Nephron (organoid): ENCODE measurements at regions not wholly inside any gene's neighbourhood (a gene's known extent, or its start where the extent isn't known, plus 50 kb on each side); places are given as distances from the start of the nearest gene placed in this dataset.
"Not testable (repeated sequence)": the region's sequence is repeated elsewhere in the genome, so short reads cannot be mapped to it uniquely, and the experiment has no call there.

Source experiments
- H3K27ac Mint-ChIP-seq, 3 experiments: 2 replicates each; pipeline ENCODE4 v1.8.0; 2020; ENCODE audit warnings: mixed read lengths in 3 of 3, mild to moderate bottlenecking in 2 of 3, moderate library complexity in 1 of 3
- H3K27me3 Mint-ChIP-seq: 2 replicates; pipeline ENCODE4 v1.8.0; 2021; ENCODE audit warnings: low read depth, mild to moderate bottlenecking, moderate library complexity, mixed read lengths
- H3K36me3 Mint-ChIP-seq: 2 replicates; pipeline ENCODE4 v1.8.0; 2020; ENCODE audit warnings: low read depth, mixed read lengths
- H3K4me1 Mint-ChIP-seq: 2 replicates; pipeline ENCODE4 v1.8.0; 2020; ENCODE audit warnings: mixed read lengths
- H3K4me3 Mint-ChIP-seq, 3 experiments: 2 replicates each; pipeline ENCODE4 v1.8.0; 2020; ENCODE audit warnings: mild to moderate bottlenecking in 3 of 3, mixed read lengths in 3 of 3, moderate library complexity in 2 of 3
- H3K9me3 Mint-ChIP-seq: 2 replicates; pipeline ENCODE4 v1.8.0; 2020; ENCODE audit warnings: mixed read lengths
- TF ChIP-seq, protein P1 (sequence below), 3 experiments: fragments of 200-600 bp; sonication (generic); IDR thresholded peaks; one replicate each; pipeline ENCODE4 v1.5.0; 2021; ENCODE audit warnings: antibody characterized with exemption in 3 of 3; ENCODE audit not compliant: unreplicated experiment in 3 of 3

DNA sequence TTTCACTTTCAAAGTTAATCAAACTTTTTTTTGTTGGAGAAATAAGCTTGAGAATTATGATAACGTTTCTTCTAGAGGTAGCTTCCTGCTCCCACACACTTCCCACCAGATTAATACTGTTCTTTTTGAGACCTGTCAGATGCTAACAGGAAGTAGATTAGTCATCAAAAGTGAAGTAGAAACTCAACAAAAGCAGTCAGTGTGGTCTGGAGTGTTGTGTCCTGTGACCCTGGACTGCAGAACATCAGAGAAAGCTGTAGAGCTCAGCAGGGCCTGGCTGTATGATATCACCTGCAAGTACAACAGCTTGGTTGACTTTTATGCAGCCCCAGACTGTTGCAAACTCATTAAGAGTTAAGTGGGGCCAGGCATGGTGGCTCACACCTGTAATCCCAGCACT lies 495.7 kb upstream of the CYLC2 start:
- Mint-ChIP-seq H3K36me3 (no peaks in the 10 kb centered on the region), H3K4me3 (no peak overlapping the region), H3K4me1 (no peaks in the 10 kb centered on the region), H3K27me3 (no peaks in the 10 kb centered on the region), H3K27ac (no peak overlapping the region), H3K9me3 (peaks cover 6% of the 10 kb centered on the region)
- TF ChIP-seq, protein P1, sequence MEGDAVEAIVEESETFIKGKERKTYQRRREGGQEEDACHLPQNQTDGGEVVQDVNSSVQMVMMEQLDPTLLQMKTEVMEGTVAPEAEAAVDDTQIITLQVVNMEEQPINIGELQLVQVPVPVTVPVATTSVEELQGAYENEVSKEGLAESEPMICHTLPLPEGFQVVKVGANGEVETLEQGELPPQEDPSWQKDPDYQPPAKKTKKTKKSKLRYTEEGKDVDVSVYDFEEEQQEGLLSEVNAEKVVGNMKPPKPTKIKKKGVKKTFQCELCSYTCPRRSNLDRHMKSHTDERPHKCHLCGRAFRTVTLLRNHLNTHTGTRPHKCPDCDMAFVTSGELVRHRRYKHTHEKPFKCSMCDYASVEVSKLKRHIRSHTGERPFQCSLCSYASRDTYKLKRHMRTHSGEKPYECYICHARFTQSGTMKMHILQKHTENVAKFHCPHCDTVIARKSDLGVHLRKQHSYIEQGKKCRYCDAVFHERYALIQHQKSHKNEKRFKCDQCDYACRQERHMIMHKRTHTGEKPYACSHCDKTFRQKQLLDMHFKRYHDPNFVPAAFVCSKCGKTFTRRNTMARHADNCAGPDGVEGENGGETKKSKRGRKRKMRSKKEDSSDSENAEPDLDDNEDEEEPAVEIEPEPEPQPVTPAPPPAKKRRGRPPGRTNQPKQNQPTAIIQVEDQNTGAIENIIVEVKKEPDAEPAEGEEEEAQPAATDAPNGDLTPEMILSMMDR (IDR thresholded peaks at IDR 0.05; ENCODE audit: unreplicated experiment in 3 of 3) = no peak

DNA sequence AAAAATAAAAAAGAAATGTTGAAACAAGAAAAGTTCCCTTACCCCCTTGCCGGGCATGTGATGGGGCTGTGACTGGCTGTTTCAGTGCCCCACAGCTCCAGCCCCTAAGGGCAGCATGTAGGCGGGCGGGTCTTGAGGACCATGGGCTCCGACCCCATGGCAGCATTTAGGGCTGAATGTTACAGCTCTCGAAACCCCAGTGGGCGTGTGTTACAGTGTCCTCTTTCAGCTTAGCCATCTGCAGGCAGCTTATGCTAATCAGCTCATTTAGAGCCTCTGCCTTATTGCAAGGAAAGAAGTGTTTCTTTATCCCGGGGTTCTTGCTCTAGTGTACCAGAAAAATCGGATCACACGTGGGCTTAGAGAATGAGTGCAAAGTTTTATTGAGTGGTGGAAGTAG lies 497.4 kb upstream of the CYLC2 start:
- H3K27me3 Mint-ChIP-seq = no peaks in the 10 kb centered on the region

DNA sequence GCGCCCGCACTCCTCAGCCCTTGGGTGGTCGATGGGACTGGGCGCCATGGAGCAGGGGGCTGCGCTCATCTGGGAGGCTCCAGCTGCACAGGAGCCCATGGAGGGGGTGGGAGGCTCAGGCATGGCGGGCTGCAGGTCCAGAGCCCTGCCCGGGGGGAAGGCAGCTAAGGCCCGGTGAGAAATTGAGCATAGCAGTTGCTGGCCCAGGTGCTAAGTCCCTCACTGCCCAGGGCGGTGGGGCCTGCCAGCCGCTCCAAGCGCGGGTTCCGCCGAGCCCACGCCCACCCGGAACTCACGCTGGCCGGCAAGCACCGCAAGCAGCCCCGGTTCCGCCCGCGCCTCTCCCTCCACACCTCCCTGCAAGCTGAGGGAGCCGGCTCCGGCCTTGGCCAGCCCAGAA lies 508.2 kb upstream of the CYLC2 start:
- H3K27ac Mint-ChIP-seq, H3K27me3 Mint-ChIP-seq, H3K4me3 Mint-ChIP-seq, H3K4me1 Mint-ChIP-seq, H3K9me3 Mint-ChIP-seq, H3K36me3 Mint-ChIP-seq: not testable (repeated sequence)

More for the DNA sequence above, 497.4 kb upstream of the CYLC2 start:
- H3K4me1 Mint-ChIP-seq = no peaks in the 10 kb centered on the region
- H3K9me3 Mint-ChIP-seq = peaks cover 6% of the 10 kb centered on the region
- TF ChIP-seq, protein P1 (IDR thresholded peaks at IDR 0.05; ENCODE audit: unreplicated experiment in 3 of 3) = no peak
- H3K36me3 Mint-ChIP-seq = no peaks in the 10 kb centered on the region
- H3K4me3 Mint-ChIP-seq = no peak overlapping the region
- no peak overlapping the region for H3K27ac Mint-ChIP-seq

DNA sequence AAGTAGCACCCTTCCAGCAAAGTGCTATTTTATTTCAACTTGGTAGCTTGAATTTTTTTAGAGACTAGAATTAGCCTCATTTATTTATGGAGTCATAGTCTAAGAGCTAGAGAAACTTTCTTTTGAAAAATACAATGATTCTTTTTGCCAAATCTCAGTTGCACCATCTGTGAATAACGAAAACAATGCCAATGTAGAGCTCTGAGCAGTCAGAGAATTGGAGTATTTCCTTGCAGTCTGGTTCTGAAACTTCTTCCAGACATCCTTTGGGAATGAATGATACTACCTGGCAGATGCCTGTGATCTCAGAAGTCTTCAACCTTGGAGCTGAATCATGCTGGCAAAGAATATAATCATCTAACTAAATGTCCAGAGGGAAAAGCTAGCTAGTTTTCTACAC lies 511.5 kb upstream of the CYLC2 start:
- Mint-ChIP-seq H3K4me1 (no peaks in the 10 kb centered on the region), H3K27me3 (no peaks in the 10 kb centered on the region), H3K27ac (no peak overlapping the region), H3K9me3 (no peaks in the 10 kb centered on the region), H3K4me3 (no peak overlapping the region), H3K36me3 (no peaks in the 10 kb centered on the region)
- TF ChIP-seq, protein P1 (IDR thresholded peaks at IDR 0.05; ENCODE audit: unreplicated experiment in 3 of 3) = no peak

DNA sequence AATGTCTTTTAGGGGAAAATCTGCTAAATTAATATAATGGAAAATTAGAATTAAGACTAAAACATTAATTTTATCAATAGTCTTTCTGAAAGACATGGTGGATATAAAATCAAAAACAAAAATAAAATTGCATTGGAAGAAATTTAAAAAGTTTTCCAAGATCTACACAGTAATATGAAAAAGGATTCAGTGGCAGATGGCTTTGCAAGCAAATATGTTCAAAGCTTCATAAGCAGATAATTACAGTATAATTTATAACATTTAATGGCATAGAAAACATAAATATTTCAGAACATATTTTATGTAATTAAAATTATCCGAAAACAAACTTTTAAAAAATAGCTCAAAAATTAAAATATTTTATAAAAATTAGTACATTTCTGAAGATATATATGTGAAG lies 512.4 kb upstream of the CYLC2 start:
- TF ChIP-seq, protein P1 (IDR thresholded peaks at IDR 0.05; ENCODE audit: unreplicated experiment in 3 of 3) = no peak
- H3K9me3 Mint-ChIP-seq = no peaks in the 10 kb centered on the region
- no peaks in the 10 kb centered on the region for H3K36me3 Mint-ChIP-seq
- H3K27ac Mint-ChIP-seq = no peak overlapping the region
- no peaks in the 10 kb centered on the region for H3K4me1 Mint-ChIP-seq
- no peaks in the 10 kb centered on the region for H3K27me3 Mint-ChIP-seq
- no peak overlapping the region for H3K4me3 Mint-ChIP-seq

DNA sequence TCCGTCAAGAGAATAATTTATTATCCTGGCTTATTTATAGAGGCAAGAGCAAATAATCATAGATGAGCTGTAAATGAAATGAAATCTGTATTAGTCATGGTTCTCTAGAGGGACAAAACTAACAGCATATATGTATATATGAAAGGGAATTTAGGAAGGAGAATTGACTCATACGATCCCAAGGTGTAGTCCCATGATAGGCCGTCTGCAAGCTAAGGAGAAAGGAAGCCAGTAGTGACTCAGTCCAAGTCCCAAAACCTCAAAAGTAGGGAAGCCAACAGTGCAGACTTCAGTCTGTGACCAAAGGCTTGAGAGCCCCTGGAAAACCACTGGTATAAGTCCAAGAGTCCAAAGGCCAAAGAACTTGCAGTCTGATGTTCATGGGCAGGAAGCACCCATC lies 515.9 kb upstream of the CYLC2 start:
- no peaks in the 10 kb centered on the region for H3K27me3 Mint-ChIP-seq
- H3K4me1 Mint-ChIP-seq = no peaks in the 10 kb centered on the region
- no peaks in the 10 kb centered on the region for H3K9me3 Mint-ChIP-seq
- H3K36me3 Mint-ChIP-seq = no peaks in the 10 kb centered on the region
- TF ChIP-seq, protein P1 (IDR thresholded peaks at IDR 0.05; ENCODE audit: unreplicated experiment in 3 of 3) = no peak
- no peak overlapping the region for H3K27ac Mint-ChIP-seq
- no peak overlapping the region for H3K4me3 Mint-ChIP-seq
